HG02938 (cell line): ENCODE measurements at regions not wholly inside any gene's neighbourhood (a gene's known extent, or its start where the extent isn't known, plus 50 kb on each side); places are given as distances from the start of the nearest gene placed in this dataset.

ENCODE experiments used
- ATAC-seq: cut with Tn5 transposase; IDR thresholded peaks from one replicate; pipeline ENCODE4 v1.9.1; 2021; ENCODE audit warnings: mild to moderate bottlenecking, moderate library complexity; ENCODE audit not compliant: unreplicated experiment

- ATAC-seq: no peak
Measured at GRCh38 chr1:229991104-229991513, 75.9 kb upstream of the GALNT2 start.

GRCh38 chr1:229991724-229992333 lies 75.2 kb upstream of the GALNT2 start:
- no peak for ATAC-seq

- ATAC-seq: no peak
Measured at GRCh38 chr1:229993060-229993459, 74.0 kb upstream of the GALNT2 start.

GRCh38 chr1:229993894-229994293 lies 73.1 kb upstream of the GALNT2 start:
- no peak for ATAC-seq

- ATAC-seq: no peak
Measured at GRCh38 chr1:229999004-229999670, 67.9 kb upstream of the GALNT2 start.

GRCh38 chr1:230000493-230001184 lies 66.4 kb upstream of the GALNT2 start:
- ATAC-seq: no peak

GRCh38 chr1:230002164-230002803 lies 64.8 kb upstream of the GALNT2 start:
- ATAC-seq: no peak

GRCh38 chr1:230003409-230003808 lies 63.6 kb upstream of the GALNT2 start:
- no peak for ATAC-seq

- no peak for ATAC-seq
Measured at GRCh38 chr1:230005040-230005439, 62.0 kb upstream of the GALNT2 start.

- no peak for ATAC-seq
Measured at GRCh38 chr1:230008721-230009120, 58.3 kb upstream of the GALNT2 start.

GRCh38 chr1:230009611-230010313 lies 57.3 kb upstream of the GALNT2 start:
- no peak for ATAC-seq

GRCh38 chr1:230010603-230011332 lies 56.3 kb upstream of the GALNT2 start:
- no peak for ATAC-seq

- no peak for ATAC-seq
Measured at GRCh38 chr1:230011333-230012092, 55.5 kb upstream of the GALNT2 start.

GRCh38 chr1:230012093-230012393 lies 55.0 kb upstream of the GALNT2 start:
- ATAC-seq: no peak

GRCh38 chr1:230012741-230013140 lies 54.3 kb upstream of the GALNT2 start:
- ATAC-seq: no peak

- ATAC-seq: no peak
Measured at GRCh38 chr1:230016159-230016558, 50.9 kb upstream of the GALNT2 start.
